ENCODE measurements at regions not wholly inside any gene's neighbourhood (a gene's known extent, or its start where the extent isn't known, plus 50 kb on each side); places are given as distances from the start of the nearest gene placed in this dataset.
"Not testable (repeated sequence)": the region's sequence is repeated elsewhere in the genome, so short reads cannot be mapped to it uniquely, and the experiment has no call there.

- H3K9me2 ChIP-seq (replicated peaks; ENCODE audit: low read length), result no peaks in the 10 kb centered on the region
- H4K20me1 ChIP-seq (ENCODE audit: low read length), result no peaks in the 10 kb centered on the region
- peak; percentile 49 for ATAC-seq
- H3K27ac ChIP-seq (ENCODE audit: low read length), result peak overlapping the region; percentile 59
- ChIA-PET POLR2A (ENCODE audit: unreplicated experiment) (no interaction called here), CTCF (no interaction called here)
- H3K4me1 ChIP-seq (ENCODE audit: insufficient read depth, low read length), result peaks cover 17% of the 10 kb centered on the region
- H3F3A ChIP-seq (ENCODE audit: low read length, unreplicated experiment), result peaks cover 11% of the 10 kb centered on the region
- DNase-seq, result peak; percentile 32
- no peak overlapping the region; the same call in 1 of the 2 replicates for H3K9ac ChIP-seq (ENCODE audit: low read length)
- H3K9me3 ChIP-seq (ENCODE audit: low read length), result no peaks in the 10 kb centered on the region
- no peak for TF ChIP-seq EZH2 (IDR thresholded peaks at IDR 0.05; ENCODE audit: low read length, unreplicated experiment)
- no peak for TF ChIP-seq EZH2phosphoT487 (IDR thresholded peaks at IDR 0.05; ENCODE audit: borderline replicate concordance, low read length)
- TF ChIP-seq CTCF (conservative IDR thresholded peaks at IDR 0.05; ENCODE audit: low read depth, low read length), result no peak
- H2AFZ ChIP-seq (ENCODE audit: low read length), result no peak overlapping the region
- no peaks in the 10 kb centered on the region for H3K79me2 ChIP-seq (ENCODE audit: low read length)
- peak overlapping the region; percentile 19; the same call in 1 of the 2 replicates for H3K4me2 ChIP-seq (ENCODE audit: low read length)
- no peak overlapping the region for H3K4me3 ChIP-seq (ENCODE audit: low read length)
- H3K36me3 ChIP-seq (ENCODE audit: low read depth, low read length), result no peaks in the 10 kb centered on the region
- no peaks in the 10 kb centered on the region for H3K27me3 ChIP-seq (ENCODE audit: low read length)
- no TSS peak for BruUV-seq (replicated peaks)
- intact Hi-C loops (cut with micrococcal nuclease), result no loop called here
These were observed 330.7 kb upstream of the DAB2 start for GRCh38 chr5:39755452-39755851.

GRCh38 chr5:39753747-39754146, 329.0 kb upstream of the DAB2 start:
- H2AFZ ChIP-seq (ENCODE audit: low read length); H3K4me2 ChIP-seq (ENCODE audit: low read length); ATAC-seq; H3K27me3 ChIP-seq (ENCODE audit: low read length); H3K9me2 ChIP-seq (replicated peaks; ENCODE audit: low read length); intact Hi-C loops (cut with micrococcal nuclease); H3K9ac ChIP-seq (ENCODE audit: low read length); H4K20me1 ChIP-seq (ENCODE audit: low read length); BruUV-seq (replicated peaks); H3K4me3 ChIP-seq (ENCODE audit: low read length); POLR2A ChIA-PET (ENCODE audit: unreplicated experiment); H3K27ac ChIP-seq (ENCODE audit: low read length); H3K79me2 ChIP-seq (ENCODE audit: low read length); H3K36me3 ChIP-seq (ENCODE audit: low read depth, low read length); H3K9me3 ChIP-seq (ENCODE audit: low read length); CTCF ChIA-PET; DNase-seq: not testable (repeated sequence)
- H3K4me1 ChIP-seq (ENCODE audit: insufficient read depth, low read length), result peaks cover 17% of the 10 kb centered on the region
- peaks cover 11% of the 10 kb centered on the region for H3F3A ChIP-seq (ENCODE audit: low read length, unreplicated experiment)

GRCh38 chr5:39750661-39751060, 325.9 kb upstream of the DAB2 start:
- Histone ChIP-seq H3K4me2 (ENCODE audit: low read length) (no peak overlapping the region), H3K4me3 (ENCODE audit: low read length) (no peak overlapping the region), H3F3A (ENCODE audit: low read length, unreplicated experiment) (peaks cover 4% of the 10 kb centered on the region), H3K9me2 (replicated peaks; ENCODE audit: low read length) (no peaks in the 10 kb centered on the region), H3K79me2 (ENCODE audit: low read length) (no peaks in the 10 kb centered on the region), H3K27me3 (ENCODE audit: low read length) (no peaks in the 10 kb centered on the region), H3K36me3 (ENCODE audit: low read depth, low read length) (no peaks in the 10 kb centered on the region), H3K4me1 (ENCODE audit: insufficient read depth, low read length) (peaks cover 7% of the 10 kb centered on the region), H3K27ac (ENCODE audit: low read length) (no peak overlapping the region), H4K20me1 (ENCODE audit: low read length) (no peaks in the 10 kb centered on the region), H2AFZ (ENCODE audit: low read length) (no peak overlapping the region), H3K9ac (ENCODE audit: low read length) (no peak overlapping the region), H3K9me3 (ENCODE audit: low read length) (no peaks in the 10 kb centered on the region)
- ChIA-PET POLR2A (ENCODE audit: unreplicated experiment) (no interaction called here), CTCF (no interaction called here)
- no peak for ATAC-seq
- no TSS peak for BruUV-seq (replicated peaks)
- DNase-seq, result no peak
- intact Hi-C loops (cut with micrococcal nuclease), result no loop called here
- TF ChIP-seq EZH2phosphoT487 (IDR thresholded peaks at IDR 0.05; ENCODE audit: borderline replicate concordance, low read length) (no peak), CTCF (conservative IDR thresholded peaks at IDR 0.05; ENCODE audit: low read depth, low read length) (no peak), EZH2 (IDR thresholded peaks at IDR 0.05; ENCODE audit: low read length, unreplicated experiment) (no peak)
